HepG2 (cell line): ENCODE measurements at regions not wholly inside any gene's neighbourhood (a gene's known extent, or its start where the extent isn't known, plus 50 kb on each side); places are given as distances from the start of the nearest gene placed in this dataset.

ENCODE experiments used
- ATAC-seq: fragments of 200-7000 bp; cut with Tn5 transposase; 3 replicates; pipeline ENCODE4 v1.9.1; 2020; ENCODE audit warnings: mild to moderate bottlenecking, moderate library complexity
- BruUV-seq: library from RNA; stranded (reverse); fragments of 400-500 nt; replicated peaks from 2 replicates; lab custom pipeline; 2021; lab: Mats Ljungman, UMichigan
- CTCF ChIA-PET: fragments of 300-600 bp; formaldehyde crosslinking; extraction: SDS; loops from one replicate; lab custom pipeline; 2021; ENCODE audit warnings: low total read pairs, inconsistent platforms, low intra/inter-chr PET ratio; lab: Yijun Ruan, JAX
- POLR2A ChIA-PET: fragments of 350-600 bp; sonication (Branson Sonifier 250); formaldehyde crosslinking; loops from one replicate; lab custom pipeline; 2020; ENCODE audit warnings: antibody characterized with exemption, inconsistent platforms; lab: Yijun Ruan, JAX
- DNase-seq: peaks from one replicate; pipeline ENCODE4 v3.0.0-alpha.2; 2015; ENCODE audit warnings: low spot score
- FAIRE-seq: peaks from 3 replicates; lab custom pipeline; 2011; peaks lifted over from hg19 to GRCh38; lab: Jason Lieb, UNC
- H2AFZ ChIP-seq: one replicate; pipeline ENCODE4 v1.6.1; 2011; ENCODE audit warnings: low read length, inconsistent platforms
- H3K27ac ChIP-seq: fragments of 300-600 bp; 3 replicates; pipeline ENCODE4 v1.8.0; 2011; ENCODE audit warnings: mixed run types, mild to moderate bottlenecking, mixed read lengths, low read length, inconsistent platforms; ENCODE audit not compliant: insufficient read depth; ENCODE audit errors: extremely low read length
- H3K27me3 ChIP-seq, 2 experiments: fragments of 200-600 bp in 1 of 2; 2 replicates in 1 of 2; 3 replicates in 1 of 2; pipeline versions ENCODE4 v1.6.0 to v1.8.0; 2011; ENCODE audit warnings: low read length in 2 of 2, mild to moderate bottlenecking in 2 of 2, moderate library complexity in 2 of 2, inconsistent platforms in 1 of 2; ENCODE audit not compliant: insufficient read depth in 2 of 2, control insufficient read depth in 1 of 2
- H3K36me3 ChIP-seq, 2 experiments: fragments of 200-600 bp in 1 of 2; replicated peaks in 1 of 2; 2 replicates in 1 of 2; 3 replicates in 1 of 2; pipeline versions ENCODE4 v1.5.1 to v1.8.0; 2011; ENCODE audit warnings: low read length in 2 of 2, inconsistent platforms in 1 of 2; ENCODE audit not compliant: insufficient read depth in 2 of 2, control insufficient read depth in 1 of 2
- H3K4me1 ChIP-seq: 2 replicates; pipeline ENCODE4 v1.5.1; 2012; ENCODE audit warnings: low read length, inconsistent platforms; ENCODE audit not compliant: insufficient read depth
- H3K4me2 ChIP-seq: 2 replicates; pipeline ENCODE4 v1.6.0; 2011; ENCODE audit warnings: low read depth, low read length, inconsistent platforms
- H3K4me3 ChIP-seq, 3 experiments: fragments of 200-600 bp in 1 of 3; sonication (generic), shearing (Covaris generic) in 1 of 3; replicated peaks in 1 of 3; 2 replicates each; pipeline ENCODE4 v1.5.1; 2011 to 2016; ENCODE audit warnings: low read length in 3 of 3, inconsistent platforms in 2 of 3, low read depth in 2 of 3, mild to moderate bottlenecking in 2 of 3, control low read depth in 1 of 3, mixed read lengths in 1 of 3; ENCODE audit not compliant: insufficient read depth in 1 of 3
- H3K79me2 ChIP-seq: one replicate; pipeline ENCODE4 v1.6.1; 2011; ENCODE audit warnings: low read length, inconsistent platforms; ENCODE audit not compliant: insufficient read depth
- H3K9ac ChIP-seq: 2 replicates; pipeline ENCODE4 v1.6.0; 2011; ENCODE audit warnings: mild to moderate bottlenecking, low read depth, low read length, inconsistent platforms; ENCODE audit not compliant: insufficient read depth
- H3K9me3 ChIP-seq: 2 replicates; pipeline ENCODE4 v1.5.1; 2012; ENCODE audit warnings: mild to moderate bottlenecking, low read length
- H4K20me1 ChIP-seq: 2 replicates; pipeline ENCODE4 v1.6.0; 2011; ENCODE audit warnings: inconsistent platforms, mild to moderate bottlenecking, low read length, moderate library complexity; ENCODE audit not compliant: insufficient read depth
- CEBPB ChIP-seq: IDR thresholded peaks from 2 replicates; pipeline ENCODE4 v1.6.1; 2011; ENCODE audit warnings: low read depth, low read length, improper control_type of control experiment, borderline replicate concordance
- HES4 ChIP-seq: sonication (generic); formaldehyde crosslinking; IDR thresholded peaks from 2 replicates; pipeline ENCODE4 v1.9.0; 2021; ENCODE audit warnings: mild to moderate bottlenecking, missing genetic modification reagents, borderline replicate concordance
- KMT2A ChIP-seq: sonication (generic); formaldehyde crosslinking; IDR thresholded peaks from 2 replicates; pipeline ENCODE4 v1.4.0; 2020; ENCODE audit warnings: missing genetic modification reagents
- NR1H2 ChIP-seq: sonication (generic); formaldehyde crosslinking; IDR thresholded peaks from 2 replicates; pipeline ENCODE4 v1.8.1; 2022; ENCODE audit warnings: low read depth, missing genetic modification reagents, borderline replicate concordance
- TARDBP ChIP-seq: sonication (generic); formaldehyde crosslinking; IDR thresholded peaks from 2 replicates; pipeline ENCODE4 v1.8.0; 2022; ENCODE audit warnings: mild to moderate bottlenecking, missing genetic modification reagents
- ZBTB40 ChIP-seq, 2 experiments: fragments of 450-650 bp in 1 of 2; sonication (generic) in 1 of 2; formaldehyde crosslinking in 1 of 2; IDR thresholded peaks; 2 replicates each; pipeline versions ENCODE4 v1.6.1 to v1.8.0; 2016 to 2022; ENCODE audit warnings: antibody characterized with exemption in 1 of 2, mild to moderate bottlenecking in 1 of 2, missing genetic modification reagents in 1 of 2
- ZNF382 ChIP-seq: sonication (generic); formaldehyde crosslinking; IDR thresholded peaks from 2 replicates; pipeline ENCODE4 v1.5.0; 2020; ENCODE audit warnings: missing genetic modification reagents, mild to moderate bottlenecking, borderline replicate concordance
- WGBS: methylation state at CpG from one replicate; pipeline ENCODE4 v1.1.6; 2017; ENCODE audit warnings: low lambda C conversion rate; 5-methylcytosine and 5-hydroxymethylcytosine counted together
- in situ Hi-C: cut with HindIII; loops from 2 replicates; pipeline ENCODE4 v1.10.0; 2017; ENCODE audit warnings: low pct_unique_long_range_greater_than_20kb; ENCODE audit not compliant: extremely low pct_ligation_motif_present
- intact Hi-C: fragments of 100-400 bp; cut with micrococcal nuclease; formaldehyde crosslinking; loops from one replicate; pipeline ENCODE4 v1.10.0; 2022; ENCODE audit not compliant: unreplicated experiment

- Histone ChIP-seq H3K27me3 (no peaks in the 10 kb centered on the region), H3K9ac (no peak overlapping the region), H3K4me1 (peaks cover 8% of the 10 kb centered on the region; the same call in 1 of the 2 replicates), H3K4me3 (no peak overlapping the region), H3K27ac (no peak overlapping the region)
- in situ Hi-C loops, result no loop called here
- BruUV-seq, result no TSS peak
- no peak for FAIRE-seq
- TF ChIP-seq ZNF382 (CRISPR knock-in tag) (no peak), CEBPB (peak; percentile 58; the same call in 1 of the 2 replicates), TARDBP (no peak), NR1H2 (CRISPR knock-in tag) (no peak), ZBTB40 (IDR thresholded peaks at IDR 0.05) (no peak), ZBTB40 (CRISPR knock-in tag; IDR thresholded peaks at IDR 0.05) (no peak), KMT2A (CRISPR knock-in tag) (no peak), HES4 (no peak)
- TF ChIP-seq, all 625 proteins: peak for 1
- POLR2A ChIA-PET, result no interaction called here
- H3K36me3 ChIP-seq, result no peaks in the 10 kb centered on the region
- H3K9me3 ChIP-seq, result no peaks in the 10 kb centered on the region
- no peak overlapping the region for H2AFZ ChIP-seq
- intact Hi-C loops, result no loop called here
- 36% methylated on average over 6 of the region's 6 CpGs for whole genome bisulfite sequencing
- ATAC-seq, result no peak
- H3K4me2 ChIP-seq, result no peak overlapping the region
- DNase-seq, result no peak
- H4K20me1 ChIP-seq, result no peaks in the 10 kb centered on the region
- no peaks in the 10 kb centered on the region for H3K79me2 ChIP-seq
- CTCF ChIA-PET, result no interaction called here
Measured at GRCh38 chr3:81888914-81889557, 127.6 kb upstream of the GBE1 start.
